HG03039 (cell line): ENCODE measurements at regions not wholly inside any gene's neighbourhood (a gene's known extent, or its start where the extent isn't known, plus 50 kb on each side); places are given as distances from the start of the nearest gene placed in this dataset.

Experiments used
- ATAC-seq: cut with Tn5 transposase; IDR thresholded peaks from one replicate; pipeline ENCODE4 v1.9.1; 2021; ENCODE audit warnings: mild to moderate bottlenecking, moderate library complexity; ENCODE audit not compliant: unreplicated experiment

GRCh38 chr13:34103854-34104253, 285.9 kb downstream of the RFC3 start:
- ATAC-seq, result no peak

DNA sequence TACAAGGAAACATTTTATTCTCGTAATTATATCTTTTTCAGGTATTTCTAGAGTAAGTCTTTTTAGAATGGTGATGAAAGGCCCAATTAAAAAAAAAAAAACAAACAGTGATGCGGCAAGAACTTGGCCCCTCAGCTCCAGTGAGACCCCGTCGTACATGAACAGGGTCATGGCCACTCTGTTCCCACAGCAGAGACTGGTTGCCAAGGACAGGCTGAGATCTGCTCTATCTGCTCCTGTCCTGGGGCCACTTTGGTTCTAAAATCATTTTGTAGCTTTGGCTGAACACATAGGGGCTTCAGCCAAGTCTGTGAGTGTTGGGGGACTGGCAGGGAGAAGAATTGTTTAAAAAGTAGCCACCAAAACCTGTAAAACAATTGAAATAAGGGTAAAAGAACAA, 286.9 kb downstream of the RFC3 start:
- ATAC-seq, result no peak

GRCh38 chr13:34107806-34108205, 289.9 kb downstream of the RFC3 start:
- ATAC-seq, result no peak

DNA sequence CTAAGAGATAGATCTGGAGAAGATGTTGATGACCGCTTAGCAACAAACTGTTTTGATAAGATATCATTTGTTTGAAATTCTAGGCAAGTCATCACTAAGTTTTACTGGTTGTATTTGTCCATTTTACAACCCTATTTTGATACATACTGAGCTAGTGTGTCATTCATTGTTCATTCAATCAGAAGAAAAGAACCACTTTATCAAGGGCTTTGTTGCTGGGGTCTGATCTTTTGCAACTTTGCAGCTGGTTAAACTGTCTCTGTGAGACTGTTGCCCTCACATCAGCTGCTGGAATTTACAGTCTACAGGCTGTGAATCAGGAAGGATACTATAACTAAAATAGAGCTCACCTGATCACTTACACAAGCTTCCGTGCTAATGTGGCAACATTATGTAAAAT, 290.5 kb downstream of the RFC3 start:
- ATAC-seq, result no peak

DNA sequence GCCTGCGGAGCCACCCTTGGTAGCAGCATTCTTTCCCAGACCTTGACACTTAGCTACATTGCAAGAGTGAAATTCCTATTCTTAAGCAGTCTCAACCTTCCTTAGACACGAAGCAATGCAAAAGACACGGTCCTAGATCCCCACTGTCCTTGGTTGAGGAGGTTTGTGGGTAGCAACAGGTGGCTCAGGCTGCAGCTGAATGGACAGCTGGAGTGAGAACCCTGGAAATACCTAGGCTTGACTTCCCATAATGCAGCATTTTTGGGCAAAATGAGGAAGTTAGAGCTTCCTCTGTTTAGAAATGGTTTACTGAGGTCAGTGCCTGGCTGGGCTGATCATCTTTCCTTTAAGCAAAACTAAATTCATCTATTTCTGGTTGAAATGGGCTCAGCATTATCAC, 296.6 kb downstream of the RFC3 start:
- ATAC-seq, result no peak

DNA sequence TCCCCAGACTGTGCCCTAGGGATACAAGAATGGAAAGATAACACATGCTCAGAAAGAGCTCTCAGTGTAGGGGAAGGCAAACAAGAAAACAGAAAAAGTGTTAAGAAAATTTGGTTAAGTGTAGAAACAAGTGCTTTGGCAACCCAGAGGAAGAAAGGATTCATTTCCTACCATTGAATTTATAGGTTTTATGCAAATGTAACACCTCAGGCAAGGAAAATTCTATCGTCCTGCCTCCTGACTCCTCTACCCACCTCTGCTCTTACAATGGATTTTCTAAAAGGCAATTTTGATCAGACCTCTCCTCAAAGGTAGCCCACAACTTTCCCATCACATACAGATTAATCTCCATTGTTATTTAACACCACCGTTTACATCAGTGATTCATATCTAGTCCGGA, 298.7 kb downstream of the RFC3 start:
- no peak for ATAC-seq

DNA sequence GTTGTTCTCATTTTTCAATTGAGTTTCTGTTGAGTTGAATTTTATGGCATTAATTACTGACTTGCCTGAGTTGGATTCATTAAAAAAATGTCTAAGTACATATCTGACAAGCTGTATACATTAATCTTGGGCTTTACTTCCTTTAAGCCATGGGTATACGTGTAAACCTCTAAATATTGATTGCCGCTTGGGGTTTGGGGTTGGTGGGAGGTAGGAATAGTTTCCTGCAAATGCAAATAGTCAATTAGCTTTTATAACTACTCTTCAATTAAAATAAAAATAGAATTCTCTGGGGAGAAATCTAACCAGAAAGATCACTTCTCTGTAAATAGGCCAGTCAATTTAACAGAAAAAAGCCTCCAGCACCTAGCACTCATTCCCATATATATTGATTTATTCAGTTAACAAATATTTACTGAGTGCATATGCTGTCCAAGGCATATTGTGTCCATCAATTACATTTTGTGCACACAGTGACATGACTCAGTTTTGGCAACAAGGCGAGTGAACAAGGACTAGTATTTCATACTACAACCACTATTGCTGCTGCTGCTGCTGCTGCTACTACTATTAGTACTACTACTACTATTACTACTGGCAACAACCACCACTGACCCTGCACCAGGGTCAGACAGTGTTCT, 306.8 kb downstream of the RFC3 start:
- no peak for ATAC-seq

GRCh38 chr13:34127523-34127922, 309.6 kb downstream of the RFC3 start:
- no peak for ATAC-seq

- ATAC-seq, result no peak
Observed at GRCh38 chr13:34128661-34129060, 310.7 kb downstream of the RFC3 start.

GRCh38 chr13:34129436-34129835, 311.5 kb downstream of the RFC3 start:
- ATAC-seq, result no peak

DNA sequence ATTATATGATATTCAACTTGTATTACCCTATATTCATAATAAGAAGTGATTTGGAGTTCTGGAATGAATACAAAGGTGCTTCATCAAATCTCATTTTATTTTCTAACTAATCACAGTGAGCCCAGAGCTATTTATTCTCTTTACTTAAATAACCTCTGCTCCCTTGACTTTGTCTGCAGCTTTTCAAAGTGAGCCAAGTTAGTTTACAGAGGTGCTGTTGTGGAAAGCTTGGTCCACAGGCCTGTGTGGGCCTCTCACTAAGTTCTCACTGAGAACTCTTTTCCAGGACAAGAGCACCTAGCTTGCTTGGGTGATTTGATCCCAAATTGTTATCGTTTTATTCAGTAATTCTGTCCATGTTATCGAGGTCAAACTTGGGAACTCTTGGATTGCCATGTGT, 319.3 kb downstream of the RFC3 start:
- no peak for ATAC-seq

GRCh38 chr13:34139660-34140227, 321.8 kb downstream of the RFC3 start:
- ATAC-seq, result no peak

DNA sequence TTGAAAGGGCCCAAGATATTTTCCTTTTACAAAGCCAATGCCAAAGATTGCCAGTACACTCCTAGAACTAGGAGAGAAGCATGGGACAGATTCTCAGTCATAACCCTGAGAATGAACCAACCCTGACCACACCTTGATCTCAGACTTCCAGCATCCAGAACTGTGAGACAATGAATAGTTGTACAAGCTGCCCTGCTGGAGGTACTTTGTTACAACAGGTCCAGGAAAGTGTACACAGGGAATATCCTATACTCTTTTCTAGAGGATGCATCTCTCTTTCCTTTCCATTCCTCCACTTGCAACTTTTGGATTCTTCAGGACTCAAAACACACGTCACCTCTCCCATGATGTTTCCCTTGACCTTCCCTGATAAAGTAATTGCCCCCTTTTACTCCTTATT, 325.7 kb downstream of the RFC3 start:
- ATAC-seq, result no peak

GRCh38 chr13:34144142-34144541, 326.2 kb downstream of the RFC3 start:
- ATAC-seq, result no peak

DNA sequence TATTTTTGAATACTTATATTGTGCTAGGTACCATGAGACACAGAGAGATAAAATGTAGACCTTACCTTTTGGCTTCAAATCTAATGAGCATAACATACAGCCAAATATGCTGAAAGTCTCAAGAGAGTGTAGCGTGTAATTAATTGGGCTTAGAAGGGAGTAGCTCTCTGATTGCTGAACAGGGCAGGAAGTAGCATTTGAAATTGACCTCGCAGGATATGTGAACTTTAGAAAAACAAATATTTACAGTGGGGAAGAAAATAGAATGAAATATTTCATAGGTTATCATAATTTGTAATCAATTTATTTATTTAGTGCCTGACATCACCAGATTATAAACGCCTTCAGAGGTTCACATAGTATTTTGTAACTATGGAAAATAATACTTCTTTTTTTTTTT, 327.1 kb downstream of the RFC3 start:
- no peak for ATAC-seq

DNA sequence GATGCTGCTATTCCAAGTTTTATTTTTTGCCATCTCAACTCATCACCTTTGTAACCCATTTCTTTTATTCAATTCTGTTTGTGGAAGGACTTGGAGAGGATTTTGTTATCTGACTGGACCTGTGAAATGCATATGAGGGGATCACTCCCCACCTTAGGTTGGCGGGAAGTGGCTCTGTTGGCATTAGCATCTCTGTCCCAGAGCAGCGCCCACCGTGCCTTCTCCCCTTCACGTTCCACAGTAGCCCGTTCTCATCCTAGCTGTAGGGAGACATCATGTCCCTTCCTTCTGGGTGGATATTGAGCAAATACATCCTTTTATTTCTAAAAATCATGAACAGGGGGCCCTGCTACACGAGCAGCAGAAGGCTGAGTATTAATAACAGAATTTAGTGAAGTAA, 330.4 kb downstream of the RFC3 start:
- no peak for ATAC-seq

DNA sequence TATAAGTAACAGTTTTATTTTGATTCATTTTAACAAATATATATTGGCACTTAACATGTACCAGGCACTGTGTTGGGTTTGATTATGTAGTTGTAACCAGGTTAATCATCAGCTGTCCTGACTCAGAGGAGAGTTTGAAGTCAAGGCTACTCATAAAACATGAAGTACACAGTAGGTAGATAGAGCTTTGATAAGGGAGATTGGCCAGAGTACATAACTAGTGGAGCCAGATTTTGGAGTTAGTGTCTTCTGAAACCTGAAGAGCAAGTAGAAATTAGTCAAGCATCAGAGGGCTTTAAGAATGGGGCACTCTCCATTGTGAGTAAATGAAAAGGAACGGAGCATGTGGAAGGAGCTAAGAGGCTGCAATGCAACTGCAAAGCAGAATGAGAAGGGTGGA, 333.9 kb downstream of the RFC3 start:
- ATAC-seq, result no peak

GRCh38 chr13:34152409-34152808, 334.5 kb downstream of the RFC3 start:
- no peak for ATAC-seq

DNA sequence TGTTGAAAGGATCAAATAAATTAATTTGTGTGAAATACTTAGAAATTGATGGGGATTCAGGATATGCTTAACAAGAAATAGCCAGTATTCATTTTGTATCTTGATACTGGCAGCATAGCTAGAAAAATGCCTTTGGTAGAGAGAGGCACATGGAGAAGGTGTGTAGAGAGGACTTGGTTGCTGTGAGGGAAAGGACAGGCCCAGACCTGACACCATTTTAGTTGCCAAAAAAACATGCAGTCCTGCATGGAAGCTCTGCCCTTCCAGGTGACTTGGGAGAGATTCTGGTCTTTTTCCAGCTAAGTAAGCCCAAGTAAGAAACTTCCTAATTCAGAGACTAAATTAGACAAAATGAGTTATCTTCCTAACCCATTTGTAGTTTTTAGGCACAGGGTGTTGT, 335.0 kb downstream of the RFC3 start:
- no peak for ATAC-seq

DNA sequence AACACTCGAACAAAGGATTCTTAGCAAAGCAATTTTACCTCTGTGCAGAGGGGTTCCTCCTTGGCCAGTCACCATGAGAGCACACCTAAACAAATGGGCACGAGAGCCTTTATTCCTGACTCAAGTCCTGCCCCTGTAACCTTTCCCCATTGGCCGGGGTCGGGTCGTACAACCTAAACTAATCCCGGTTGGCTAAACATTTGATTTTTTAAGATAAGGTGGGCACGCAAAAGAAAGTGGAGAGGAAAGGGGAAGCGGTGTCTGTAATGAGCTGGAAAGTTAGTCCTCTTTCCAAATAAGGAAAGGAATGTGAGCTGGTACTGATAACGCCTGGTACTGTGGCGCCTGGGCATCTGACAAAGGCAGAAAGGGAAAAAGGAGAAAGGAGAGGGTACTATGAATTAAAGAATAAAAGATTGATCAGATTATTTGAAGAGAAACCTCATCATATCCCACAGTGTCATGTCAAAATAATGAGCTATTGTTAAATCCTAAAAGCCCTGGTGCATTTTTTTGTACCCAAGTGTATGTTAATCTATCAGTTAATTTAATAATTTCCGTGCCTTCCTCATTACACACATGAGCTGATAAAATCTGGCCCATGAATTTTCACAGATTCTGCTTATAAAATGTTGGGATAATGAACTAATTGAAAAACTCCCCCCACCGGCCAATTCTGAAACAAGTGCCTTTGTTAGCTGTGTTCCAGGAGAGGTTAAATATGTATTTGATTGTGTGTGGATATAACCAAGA, 335.7 kb downstream of the RFC3 start:
- ATAC-seq, result no peak

GRCh38 chr13:34155931-34156607, 338.1 kb downstream of the RFC3 start:
- ATAC-seq, result no peak

GRCh38 chr13:34156841-34157365, 339.0 kb downstream of the RFC3 start:
- peak; percentile 100 for ATAC-seq
